LoVo (cell line): ENCODE measurements at regions not wholly inside any gene's neighbourhood (a gene's known extent, or its start where the extent isn't known, plus 50 kb on each side); places are given as distances from the start of the nearest gene placed in this dataset.
"Not testable (repeated sequence)": the region's sequence is repeated elsewhere in the genome, so short reads cannot be mapped to it uniquely, and the experiment has no call there.

ENCODE experiments used
- DNase-seq: peaks from one replicate; pipeline ENCODE4 v3.0.0-alpha.2; 2016; ENCODE audit warnings: low spot score

DNA sequence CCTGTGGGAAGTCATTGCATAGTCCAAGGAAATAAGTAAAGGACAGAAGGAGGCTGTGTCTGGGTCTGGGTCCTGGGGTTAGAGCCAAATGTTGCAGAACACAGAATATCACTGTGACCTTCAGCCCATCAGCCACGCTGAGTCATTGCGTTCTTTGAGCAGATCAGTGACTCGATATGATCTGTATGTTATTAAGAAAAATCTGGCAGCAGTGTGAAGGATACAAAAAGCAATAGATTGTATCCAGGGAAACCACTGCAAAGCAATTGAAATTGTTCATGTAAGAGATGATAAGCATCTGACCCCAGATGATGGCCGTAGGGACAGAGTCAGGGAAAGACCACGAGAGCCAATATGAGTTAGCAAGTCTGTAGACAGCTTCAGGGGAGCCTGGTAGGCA is 1575.1 kb upstream of the SLC10A2 start:
- no peak for DNase-seq

DNA sequence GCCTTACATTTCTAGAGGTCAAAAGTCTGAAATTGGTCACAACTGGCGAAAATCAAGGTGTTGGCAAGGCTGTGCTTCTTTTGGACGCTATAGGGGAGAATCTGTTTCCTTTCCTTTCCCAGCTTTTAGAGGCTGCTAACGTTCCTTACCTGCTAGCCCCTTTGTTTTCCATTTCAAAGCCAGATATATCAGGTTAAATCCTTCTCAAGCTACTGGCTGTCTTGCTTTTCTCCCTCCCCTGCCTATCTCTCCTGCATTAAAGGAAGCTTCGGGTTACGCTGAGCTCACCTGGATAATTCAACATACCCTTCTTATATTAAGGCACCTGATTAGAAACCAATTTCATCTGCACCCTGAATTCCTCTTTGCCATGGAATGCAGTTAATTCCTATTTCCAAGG is 1569.7 kb upstream of the SLC10A2 start:
- DNase-seq, result no peak

DNA sequence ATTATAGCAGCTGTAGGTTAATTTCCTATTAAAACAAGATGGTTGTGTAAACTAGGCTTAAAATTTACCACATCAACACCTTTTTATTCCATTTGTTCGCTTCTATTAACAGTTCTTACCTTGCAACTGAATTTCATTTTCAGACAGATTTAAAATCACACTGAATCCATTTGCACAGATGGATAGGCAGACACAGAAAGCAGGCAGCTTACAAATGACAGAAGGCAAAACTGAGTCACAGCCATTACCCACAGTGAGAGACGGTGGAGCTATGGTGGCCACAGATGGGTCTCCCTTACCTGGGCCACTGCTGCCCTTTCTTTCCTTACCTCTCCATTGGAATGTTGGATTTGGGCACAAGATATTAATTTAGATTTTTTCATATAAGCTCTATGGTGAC is 1567.8 kb upstream of the SLC10A2 start:
- DNase-seq, result no peak

DNA sequence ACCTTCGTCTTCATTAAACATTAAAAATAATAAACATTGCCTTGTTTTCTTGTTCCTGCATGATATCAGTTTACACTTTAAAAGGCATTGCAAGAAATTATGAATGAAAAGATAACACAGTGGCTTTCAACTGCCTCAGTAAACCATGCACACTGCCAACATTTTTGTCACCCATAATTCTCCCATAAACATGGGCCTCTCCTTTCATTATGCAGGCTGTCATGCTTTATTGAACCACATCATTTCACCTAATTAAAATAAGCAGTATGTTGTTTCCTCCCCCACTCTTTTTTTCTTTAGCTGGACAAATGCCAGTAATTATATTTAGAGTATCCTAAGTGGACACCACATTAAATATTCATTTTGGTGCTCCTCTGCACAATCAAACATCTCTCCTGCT is 1566.5 kb upstream of the SLC10A2 start:
- no peak for DNase-seq

DNA sequence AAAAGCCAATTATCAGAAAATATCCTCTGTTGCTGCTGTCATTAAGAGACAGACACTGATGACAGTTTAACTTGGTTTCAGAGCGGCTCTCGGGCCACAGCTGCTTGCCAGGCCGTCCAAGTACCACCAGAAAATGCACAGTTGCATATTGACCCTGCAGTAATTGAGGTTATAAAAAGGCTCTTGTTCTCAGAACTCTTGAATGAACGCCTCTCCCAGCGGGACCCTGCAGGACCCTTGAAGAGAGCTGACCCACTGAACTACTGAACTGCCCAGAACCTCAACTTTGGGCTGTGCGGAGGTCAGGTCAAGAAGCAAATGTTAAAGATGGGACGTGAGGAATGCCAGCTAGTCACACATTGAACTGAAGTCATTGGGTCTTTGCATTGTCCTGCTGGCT is 1559.0 kb upstream of the SLC10A2 start:
- DNase-seq, result no peak

DNA sequence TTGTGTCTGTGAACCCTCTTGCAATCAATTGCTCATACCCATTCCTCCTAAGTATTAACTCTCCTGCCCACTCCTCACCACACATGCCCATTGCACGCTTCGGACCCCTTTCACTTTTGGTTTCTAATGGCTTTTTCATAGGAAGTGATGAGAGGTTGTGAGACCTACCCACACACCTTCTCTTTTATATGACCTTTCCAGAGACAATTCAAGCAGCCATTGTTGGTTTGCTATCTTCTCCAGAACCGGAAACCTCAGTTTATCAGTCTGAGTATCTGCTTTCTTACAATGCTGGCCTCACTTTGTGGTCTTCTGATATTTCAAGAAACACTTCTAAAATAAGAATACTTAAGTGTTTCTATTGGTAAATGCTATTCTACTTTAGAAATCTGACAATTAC is 1550.8 kb upstream of the SLC10A2 start:
- no peak for DNase-seq

DNA sequence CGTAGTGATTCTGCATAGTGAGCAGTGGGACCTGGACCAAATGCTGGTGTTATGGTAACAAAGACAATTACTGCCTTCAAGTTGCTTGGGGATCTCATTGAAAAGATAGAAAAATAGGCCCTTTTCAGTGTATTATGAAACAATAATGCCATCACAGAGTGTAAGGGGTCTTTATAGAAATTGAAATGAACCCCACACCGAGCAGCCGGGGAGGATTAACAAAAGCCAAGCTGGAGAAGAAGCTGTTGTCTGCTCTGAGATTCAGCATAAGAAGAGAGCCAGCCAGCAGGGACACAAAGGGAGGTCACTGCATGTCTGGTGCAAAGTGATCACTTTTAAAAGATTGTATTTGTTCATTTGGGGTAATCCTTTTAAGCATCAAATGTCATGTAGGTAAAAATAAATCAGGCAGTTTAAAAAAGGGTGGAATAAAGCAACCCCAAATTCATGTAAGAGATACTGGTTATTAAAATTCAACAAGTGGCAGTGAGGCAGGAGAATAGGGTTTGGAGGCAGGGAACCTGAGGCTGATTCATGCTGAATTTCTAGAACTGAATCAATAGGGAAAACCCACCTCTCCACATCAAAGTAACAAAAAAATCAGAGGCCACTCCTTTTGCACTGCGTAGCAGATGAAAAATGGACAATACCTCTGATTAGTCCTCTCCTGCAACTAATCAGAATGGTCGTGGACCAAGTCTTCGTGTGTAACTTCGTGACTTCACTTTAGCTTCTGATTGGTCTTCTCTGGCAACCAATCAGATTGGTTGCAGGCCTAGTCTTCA is 1548.3 kb upstream of the SLC10A2 start:
- DNase-seq, result no peak

DNA sequence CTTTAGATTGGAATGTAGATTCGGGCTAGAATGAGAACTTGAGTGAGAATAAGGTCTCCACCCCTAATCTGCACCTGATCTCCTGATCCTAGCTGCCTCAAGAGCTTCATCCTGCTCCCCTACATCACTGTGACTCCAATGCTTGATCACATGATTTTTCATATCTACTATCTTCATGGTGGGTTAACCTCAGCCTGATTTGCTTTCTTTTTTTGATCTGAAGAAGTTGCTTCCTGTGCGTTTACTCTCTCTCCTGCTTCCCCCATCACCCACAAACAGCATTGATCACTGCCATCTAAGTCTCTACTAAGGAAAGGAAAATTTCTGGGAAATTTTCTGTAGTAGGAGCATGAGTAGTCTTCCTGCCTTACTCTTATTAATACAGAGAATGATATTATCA is 1542.1 kb upstream of the SLC10A2 start:
- no peak for DNase-seq

DNA sequence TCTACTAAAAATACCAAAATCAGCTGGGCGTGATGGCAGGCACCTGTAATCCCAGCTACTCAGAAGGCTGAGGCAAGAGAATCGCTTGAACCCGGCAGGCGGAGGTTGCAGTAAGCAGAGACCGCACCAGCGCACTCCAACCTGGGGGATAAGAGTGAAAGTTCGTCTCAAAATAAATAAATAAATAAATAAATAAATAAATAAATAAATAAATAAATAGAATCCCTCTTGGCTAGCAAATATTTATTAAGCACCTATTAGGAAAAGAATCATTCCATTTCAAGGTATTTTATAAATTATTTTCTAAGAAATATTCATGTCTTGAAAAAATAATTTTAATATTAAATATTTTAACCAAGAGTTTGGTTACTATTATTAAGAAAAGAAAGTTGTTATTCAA is 1539.2 kb upstream of the SLC10A2 start:
- not testable (repeated sequence) for DNase-seq

DNA sequence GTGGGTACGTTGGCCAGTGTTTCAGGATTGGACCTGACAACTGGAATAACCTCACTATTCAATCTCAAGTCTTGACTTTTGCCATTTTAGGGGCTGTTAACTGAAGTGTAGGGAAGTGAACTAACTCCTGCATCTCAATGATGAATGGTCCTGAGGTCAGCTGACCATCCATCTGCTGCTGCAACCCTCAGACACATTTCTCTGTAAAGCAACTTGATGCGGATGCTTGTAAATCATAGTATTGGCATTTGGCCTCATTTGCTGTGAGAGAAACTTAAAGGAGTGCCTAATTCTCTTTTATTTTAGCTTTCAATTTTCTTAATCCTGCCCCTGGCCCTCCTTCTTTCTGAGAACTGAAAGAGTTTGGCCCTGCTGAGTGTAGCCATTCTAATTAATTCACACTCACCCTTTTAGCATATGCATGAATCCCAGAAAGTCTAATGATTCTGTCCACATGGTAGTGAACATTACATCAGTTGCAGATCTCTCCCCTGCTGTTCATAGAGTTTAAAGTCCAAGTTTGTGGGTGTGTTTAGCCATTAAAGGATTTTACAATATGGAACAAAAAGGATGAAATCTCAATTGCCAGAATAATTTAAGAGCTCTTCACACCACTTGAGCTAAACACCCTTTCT is 1531.4 kb upstream of the SLC10A2 start:
- peak; percentile 55 for DNase-seq

DNA sequence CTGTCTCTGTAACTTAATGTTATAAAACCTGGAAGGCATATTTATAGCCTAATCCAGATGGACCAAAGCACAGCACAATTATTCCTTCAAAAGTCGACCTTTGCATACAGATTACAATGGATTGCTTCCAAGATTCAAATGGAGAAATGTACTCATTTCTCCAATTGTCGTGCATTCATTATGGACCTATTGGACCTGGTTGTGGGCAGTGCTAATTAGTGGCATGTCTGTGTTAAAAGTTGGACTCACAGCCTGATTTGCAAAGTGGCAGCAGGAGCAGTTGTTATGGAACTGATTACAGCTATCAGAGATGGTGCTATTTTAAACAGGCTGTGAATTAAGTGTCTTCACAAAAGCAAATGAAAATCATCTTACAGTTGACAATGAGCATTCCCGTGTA is 1529.3 kb upstream of the SLC10A2 start:
- DNase-seq, result no peak

DNA sequence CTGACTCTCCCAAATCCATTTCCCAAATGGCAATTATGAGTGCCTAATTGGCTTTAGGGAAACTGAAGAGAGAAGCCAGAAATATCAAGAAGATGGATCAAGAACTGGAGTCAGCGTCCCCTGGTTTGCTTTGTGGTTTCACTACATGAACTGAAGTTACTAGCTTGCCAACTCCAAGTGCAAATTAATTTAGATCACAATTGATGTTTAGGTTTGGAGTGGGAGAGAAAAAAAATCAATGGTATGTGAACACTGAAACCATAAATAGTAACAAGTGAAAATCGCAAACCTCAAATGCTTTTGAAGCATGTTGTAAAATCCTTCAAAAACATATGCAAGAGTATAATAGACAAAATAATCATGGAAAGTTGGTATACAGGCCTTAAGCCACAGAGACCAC is 1528.6 kb upstream of the SLC10A2 start:
- no peak for DNase-seq

DNA sequence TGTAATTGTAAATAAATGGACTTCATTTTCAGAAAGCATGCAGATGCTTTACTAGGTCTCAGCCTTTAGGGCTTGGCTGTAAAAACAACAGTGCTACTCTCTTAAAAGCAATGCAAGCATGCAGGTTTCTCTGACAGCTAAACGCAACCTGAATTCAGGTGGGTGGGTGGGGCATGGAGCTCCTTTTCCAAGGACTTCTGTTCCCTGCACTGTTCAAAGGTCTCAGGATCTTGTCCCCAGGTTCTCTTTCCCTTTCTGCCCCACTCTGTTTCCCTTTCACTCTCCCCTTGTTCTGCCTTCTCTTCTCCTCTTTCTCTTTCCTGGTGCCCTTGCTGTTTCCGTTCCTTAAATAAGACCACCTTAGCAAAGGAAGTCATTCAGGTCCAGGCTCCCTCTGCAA is 1527.5 kb upstream of the SLC10A2 start:
- DNase-seq, result no peak

DNA sequence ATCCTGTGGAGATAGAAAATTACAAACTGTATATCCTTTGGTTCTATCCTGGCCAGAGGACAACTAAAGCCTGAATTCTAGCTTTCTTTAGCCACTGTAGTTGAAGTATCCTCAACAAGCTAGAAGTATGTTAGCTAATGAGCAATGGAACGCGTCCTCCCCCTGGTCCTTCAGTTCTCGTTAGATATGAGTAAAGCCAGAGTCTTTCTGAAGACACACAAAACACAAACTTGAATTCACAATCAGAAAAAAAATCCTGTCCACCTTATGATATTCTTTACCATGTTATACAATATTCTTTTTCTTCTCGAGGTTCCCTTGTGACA is 1527.0 kb upstream of the SLC10A2 start:
- DNase-seq, result no peak

DNA sequence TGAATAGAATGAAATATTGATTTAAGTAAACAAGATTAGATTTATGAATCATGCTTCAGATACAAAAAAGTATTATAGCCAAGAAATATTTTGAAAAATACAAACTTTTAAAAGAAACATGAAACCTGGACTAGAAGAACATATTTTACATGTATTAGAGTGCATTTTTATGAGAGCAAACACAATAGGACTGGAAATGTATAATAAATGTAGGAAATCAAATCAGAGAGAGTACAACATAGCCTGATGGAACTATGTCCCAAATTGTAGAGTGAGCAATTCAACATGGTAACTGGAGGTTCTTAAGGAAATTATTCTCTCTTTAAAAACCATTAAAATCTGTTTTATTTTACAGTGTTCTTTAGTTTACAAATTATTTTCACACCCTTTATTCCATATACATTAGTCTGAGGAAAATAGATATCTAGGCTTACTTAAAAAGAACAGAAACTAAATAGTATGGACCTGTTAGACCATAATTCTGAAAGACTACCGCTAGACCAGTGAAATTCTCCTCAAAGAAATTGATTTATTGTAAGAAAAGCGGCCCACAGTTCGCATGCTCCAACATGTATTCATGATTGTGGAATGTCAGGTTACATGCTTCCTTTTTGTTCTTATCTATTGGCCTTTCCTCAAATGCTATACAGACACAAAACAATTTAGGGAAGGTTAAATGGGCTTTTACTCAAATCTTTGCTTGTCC is 1526.5 kb upstream of the SLC10A2 start:
- no peak for DNase-seq

DNA sequence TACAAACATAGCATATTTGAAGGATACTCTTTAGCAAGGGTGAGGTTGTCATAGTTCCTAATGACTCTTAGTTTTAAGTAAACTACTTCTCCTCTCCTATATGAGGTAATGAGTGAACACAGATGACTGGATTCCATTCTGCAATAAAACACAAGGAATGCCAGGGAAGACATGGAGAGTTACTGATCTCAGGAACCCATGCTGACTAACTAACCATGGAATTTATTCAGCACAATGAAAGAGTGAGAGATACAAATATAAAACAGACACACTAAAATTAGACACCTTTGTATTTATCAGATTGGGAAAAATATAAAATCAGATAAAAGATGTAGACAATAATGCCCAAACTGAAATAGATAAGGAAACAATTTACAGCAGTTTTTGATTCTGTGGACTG is 1525.9 kb upstream of the SLC10A2 start:
- DNase-seq, result peak; percentile 28

DNA sequence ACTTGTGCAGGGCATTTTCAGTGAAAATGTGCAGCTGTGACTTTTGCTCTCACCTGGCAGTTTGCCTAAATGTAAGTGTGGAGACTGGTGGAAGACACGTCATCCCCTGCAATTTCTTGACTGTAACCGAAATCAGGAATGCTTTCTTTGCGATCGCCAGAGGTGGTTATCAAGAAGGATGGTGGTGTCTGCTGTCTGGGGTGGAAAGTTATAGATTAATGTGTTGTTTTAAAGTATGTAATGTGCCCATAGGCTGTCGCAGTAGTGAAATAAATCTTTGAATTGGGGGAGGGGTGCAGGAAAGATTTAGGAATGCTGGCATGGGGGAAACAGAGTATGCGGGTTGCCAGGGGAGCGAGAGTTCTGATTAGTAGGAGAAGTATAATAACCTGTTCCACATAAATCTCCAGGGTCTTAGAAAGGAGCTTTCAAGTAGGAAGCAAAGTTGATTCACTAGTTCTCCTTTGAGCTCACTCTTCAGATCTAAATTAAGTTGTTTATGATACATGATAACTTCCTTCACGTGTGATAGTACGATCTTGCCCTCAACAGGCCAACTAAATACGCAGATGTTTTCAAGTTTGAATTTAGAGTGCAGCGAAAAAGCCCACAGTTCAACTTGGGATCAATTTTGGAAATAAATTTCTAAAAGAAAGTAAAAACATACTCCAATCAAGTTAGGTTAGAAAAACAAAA is 1520.0 kb upstream of the SLC10A2 start:
- DNase-seq, result peak; percentile 69

DNA sequence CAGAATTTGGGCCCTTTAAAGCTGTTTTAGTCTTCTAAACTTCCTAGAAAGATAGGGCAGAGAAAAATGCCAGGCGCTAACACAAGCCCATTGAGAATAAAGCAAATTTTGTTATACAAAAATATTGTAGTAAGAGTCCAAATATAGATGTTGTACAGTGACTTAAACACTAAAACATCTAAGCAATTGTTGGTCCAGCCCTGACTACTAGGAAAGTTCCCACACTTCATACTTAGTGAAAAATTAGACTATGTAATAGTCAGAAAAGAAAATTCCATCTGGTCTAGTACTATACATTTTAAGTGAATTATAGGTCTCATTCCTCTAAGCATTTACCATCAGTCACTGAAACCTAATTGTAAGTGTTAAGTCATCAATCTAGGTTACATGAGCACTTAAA is 1518.3 kb upstream of the SLC10A2 start:
- DNase-seq, result no peak

DNA sequence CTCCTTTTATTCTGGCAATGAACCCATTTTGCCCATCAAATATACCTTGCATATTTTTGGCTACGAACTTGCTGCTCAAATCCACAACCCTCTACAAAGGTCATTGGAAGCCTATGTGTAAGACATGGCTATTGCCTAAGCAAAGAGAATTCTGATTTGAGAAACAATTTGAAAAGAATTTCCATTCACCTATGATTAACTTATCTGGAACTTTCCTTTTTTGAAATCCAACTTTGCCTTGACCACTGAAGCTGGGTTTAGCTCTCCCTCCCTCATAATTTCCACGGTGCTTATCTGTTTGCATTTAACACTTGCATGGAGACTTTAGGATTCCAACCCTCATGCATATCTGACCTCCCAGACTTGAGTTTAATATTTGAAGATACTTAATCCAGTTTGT is 1514.7 kb upstream of the SLC10A2 start:
- DNase-seq, result no peak

DNA sequence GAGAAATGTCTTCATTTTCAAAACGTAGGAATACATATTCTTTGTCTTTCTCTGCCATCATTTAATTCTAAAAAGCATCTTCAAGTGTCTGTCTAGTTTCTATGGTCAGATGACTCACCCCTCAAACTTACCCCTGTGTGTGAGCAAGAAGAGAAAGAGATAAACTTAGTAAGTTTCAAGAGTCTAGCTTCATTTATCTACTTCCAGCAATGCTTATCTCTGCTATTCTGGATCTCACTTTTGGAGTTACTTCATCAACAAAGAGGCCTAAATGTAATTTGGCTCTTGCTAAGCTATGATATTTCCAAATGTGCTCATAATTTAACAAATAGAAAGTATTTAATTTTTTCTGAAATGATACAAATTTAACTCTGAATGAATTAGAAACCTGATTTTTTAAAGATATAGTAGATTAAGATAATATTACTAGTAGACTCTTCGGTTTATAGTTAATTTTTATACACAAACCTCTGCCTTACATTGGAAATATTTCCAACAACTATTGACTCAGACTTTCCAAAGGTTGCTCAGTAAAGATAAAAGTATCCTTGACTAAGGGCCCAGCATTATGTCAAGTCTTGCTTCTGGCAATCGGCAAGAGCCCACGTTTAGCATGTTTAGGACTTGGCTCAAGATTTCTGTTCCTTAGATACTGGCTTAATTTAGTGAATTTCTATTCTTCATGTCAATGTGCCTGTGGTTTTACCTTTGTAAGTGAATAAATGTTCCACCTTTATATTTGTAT is 1511.0 kb upstream of the SLC10A2 start:
- no peak for DNase-seq

DNA sequence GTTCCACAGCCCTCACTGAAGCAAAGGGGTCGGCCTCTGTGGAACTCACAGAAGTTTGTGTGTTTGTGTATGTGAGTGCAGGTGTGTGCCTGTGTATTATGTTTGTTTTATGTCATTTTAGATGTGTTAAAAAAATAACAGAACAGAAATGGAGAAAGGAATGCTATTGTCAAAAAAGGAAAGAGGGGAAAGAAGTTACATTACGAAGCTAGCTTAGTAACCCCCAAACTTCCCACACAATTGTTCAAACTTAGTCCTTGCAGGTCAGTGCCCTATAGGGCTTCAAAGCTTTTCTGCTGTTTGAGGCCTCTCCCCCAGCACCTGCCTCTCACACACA is 1505.6 kb upstream of the SLC10A2 start:
- no peak for DNase-seq

DNA sequence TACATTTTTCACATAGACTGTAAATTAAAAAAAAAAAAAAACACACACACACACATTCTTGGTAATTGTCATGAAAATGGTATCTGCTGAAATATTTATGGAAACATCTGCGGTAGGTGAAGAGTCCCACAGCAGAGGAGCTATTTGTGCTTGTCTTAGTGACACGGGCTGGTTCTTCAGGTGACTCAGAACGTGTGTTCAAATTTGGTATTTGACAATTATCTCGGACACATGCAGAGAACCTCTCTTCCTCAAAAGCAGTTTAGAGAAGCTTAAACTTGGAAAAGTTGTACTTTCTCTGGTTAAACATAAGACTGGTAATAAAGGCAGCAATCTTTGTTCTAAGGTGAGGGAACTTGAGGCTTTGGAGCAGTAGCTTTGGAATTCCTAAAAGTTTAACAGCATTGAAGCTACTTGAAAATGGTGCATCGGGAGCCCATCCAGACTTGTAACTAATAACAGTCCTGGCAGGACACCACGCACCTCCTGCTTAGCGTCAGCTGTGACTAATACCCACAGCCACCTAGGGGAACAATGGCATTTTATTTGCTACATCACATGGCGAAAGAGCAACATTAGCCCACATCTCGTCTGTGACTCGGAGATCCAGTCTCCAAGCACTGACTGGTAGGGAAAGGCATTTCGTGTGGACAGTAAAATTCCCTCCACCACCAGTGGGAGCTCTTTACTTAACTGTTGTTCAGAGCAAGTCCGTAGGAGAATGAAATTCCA is 1505.1 kb upstream of the SLC10A2 start:
- DNase-seq, result peak; percentile 63
